Ishikawa (cell line): ENCODE measurements at regions not wholly inside any gene's neighbourhood (a gene's known extent, or its start where the extent isn't known, plus 50 kb on each side); places are given as distances from the start of the nearest gene placed in this dataset.

Source experiments
- CEBPB ChIP-seq: IDR thresholded peaks from 2 replicates; pipeline ENCODE4 v1.6.1; 2012
- CREB1 ChIP-seq: IDR thresholded peaks from 2 replicates; pipeline ENCODE4 v1.6.1; 2012; ENCODE audit warnings: low read depth
- EP300 ChIP-seq: IDR thresholded peaks from 2 replicates; pipeline ENCODE4 v1.6.1; 2012; ENCODE audit warnings: borderline replicate concordance
- FOXM1 ChIP-seq: IDR thresholded peaks from 2 replicates; pipeline ENCODE4 v1.6.1; 2012; ENCODE audit warnings: low read depth, borderline replicate concordance
- RAD21 ChIP-seq: IDR thresholded peaks from 2 replicates; pipeline ENCODE4 v1.6.1; 2012; ENCODE audit warnings: low read depth
- TAF1 ChIP-seq: IDR thresholded peaks from 2 replicates; pipeline ENCODE4 v1.6.1; 2012; ENCODE audit warnings: low read depth, mild to moderate bottlenecking
- TCF12 ChIP-seq: IDR thresholded peaks from 2 replicates; pipeline ENCODE4 v1.6.1; 2012; ENCODE audit warnings: low read depth
- YY1 ChIP-seq: IDR thresholded peaks from 2 replicates; pipeline ENCODE4 v1.6.1; 2012; ENCODE audit warnings: low read depth
- ZBTB7A ChIP-seq: IDR thresholded peaks from 2 replicates; pipeline ENCODE4 v1.6.1; 2012; ENCODE audit warnings: low read depth
- TF ChIP-seq, protein P1 (sequence below): IDR thresholded peaks from 2 replicates; pipeline ENCODE4 v1.6.1; 2012; ENCODE audit warnings: low read depth, mild to moderate bottlenecking
- TF ChIP-seq, protein P2 (sequence below): IDR thresholded peaks from 2 replicates; pipeline ENCODE4 v1.6.1; 2012

DNA sequence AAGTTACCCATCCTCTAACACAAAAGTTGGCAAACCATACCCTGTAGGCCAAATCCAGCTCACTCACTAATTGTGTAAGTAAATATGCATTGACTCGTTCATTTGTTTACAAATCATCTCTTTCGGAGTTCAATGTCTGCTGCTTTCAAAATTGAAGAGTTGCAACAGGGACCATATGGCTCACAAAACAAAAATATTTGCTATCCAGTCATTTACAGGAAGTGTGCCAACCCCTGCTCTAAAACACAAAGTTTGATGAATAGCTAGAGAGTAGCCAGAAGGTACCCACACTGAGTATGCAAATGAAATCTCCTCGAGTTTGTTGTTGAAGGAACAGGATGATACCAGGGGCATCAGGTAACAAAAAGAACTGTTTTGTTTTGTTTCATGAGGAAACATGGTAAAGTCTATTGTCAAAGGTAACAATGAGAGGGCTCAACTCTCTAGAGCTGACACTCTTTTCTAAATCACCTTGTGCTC, 236.2 kb upstream of the THBS1 start:
- TF ChIP-seq CEBPB (no peak), YY1 (no peak), RAD21 (no peak), EP300 (no peak), TCF12 (no peak), ZBTB7A (no peak), FOXM1 (no peak), CREB1 (no peak), TAF1 (no peak)
- TF ChIP-seq, protein P1, sequence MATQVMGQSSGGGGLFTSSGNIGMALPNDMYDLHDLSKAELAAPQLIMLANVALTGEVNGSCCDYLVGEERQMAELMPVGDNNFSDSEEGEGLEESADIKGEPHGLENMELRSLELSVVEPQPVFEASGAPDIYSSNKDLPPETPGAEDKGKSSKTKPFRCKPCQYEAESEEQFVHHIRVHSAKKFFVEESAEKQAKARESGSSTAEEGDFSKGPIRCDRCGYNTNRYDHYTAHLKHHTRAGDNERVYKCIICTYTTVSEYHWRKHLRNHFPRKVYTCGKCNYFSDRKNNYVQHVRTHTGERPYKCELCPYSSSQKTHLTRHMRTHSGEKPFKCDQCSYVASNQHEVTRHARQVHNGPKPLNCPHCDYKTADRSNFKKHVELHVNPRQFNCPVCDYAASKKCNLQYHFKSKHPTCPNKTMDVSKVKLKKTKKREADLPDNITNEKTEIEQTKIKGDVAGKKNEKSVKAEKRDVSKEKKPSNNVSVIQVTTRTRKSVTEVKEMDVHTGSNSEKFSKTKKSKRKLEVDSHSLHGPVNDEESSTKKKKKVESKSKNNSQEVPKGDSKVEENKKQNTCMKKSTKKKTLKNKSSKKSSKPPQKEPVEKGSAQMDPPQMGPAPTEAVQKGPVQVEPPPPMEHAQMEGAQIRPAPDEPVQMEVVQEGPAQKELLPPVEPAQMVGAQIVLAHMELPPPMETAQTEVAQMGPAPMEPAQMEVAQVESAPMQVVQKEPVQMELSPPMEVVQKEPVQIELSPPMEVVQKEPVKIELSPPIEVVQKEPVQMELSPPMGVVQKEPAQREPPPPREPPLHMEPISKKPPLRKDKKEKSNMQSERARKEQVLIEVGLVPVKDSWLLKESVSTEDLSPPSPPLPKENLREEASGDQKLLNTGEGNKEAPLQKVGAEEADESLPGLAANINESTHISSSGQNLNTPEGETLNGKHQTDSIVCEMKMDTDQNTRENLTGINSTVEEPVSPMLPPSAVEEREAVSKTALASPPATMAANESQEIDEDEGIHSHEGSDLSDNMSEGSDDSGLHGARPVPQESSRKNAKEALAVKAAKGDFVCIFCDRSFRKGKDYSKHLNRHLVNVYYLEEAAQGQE = no peak
- TF ChIP-seq, protein P2, sequence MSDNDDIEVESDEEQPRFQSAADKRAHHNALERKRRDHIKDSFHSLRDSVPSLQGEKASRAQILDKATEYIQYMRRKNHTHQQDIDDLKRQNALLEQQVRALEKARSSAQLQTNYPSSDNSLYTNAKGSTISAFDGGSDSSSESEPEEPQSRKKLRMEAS = no peak
